KMS-11 (cell line): ENCODE measurements at regions not wholly inside any gene's neighbourhood (a gene's known extent, or its start where the extent isn't known, plus 50 kb on each side); places are given as distances from the start of the nearest gene placed in this dataset.

ENCODE experiments used
- H2AFZ ChIP-seq: fragments of 200-600 bp; sonication (generic); 2 replicates; pipeline ENCODE4 v1.6.1; 2016; ENCODE audit warnings: antibody characterized with exemption, mixed run types, low read depth
- H3K27ac ChIP-seq: fragments of 200-600 bp; sonication (generic); 2 replicates; pipeline ENCODE4 v1.6.1; 2016; ENCODE audit warnings: mild to moderate bottlenecking, mixed run types
- H3K27me3 ChIP-seq: fragments of 200-600 bp; sonication (generic); 2 replicates; pipeline ENCODE4 v1.6.1; 2017; ENCODE audit warnings: mild to moderate bottlenecking, low read depth, mixed run types, moderate library complexity; ENCODE audit not compliant: insufficient read depth
- H3K36me3 ChIP-seq: fragments of 200-600 bp; sonication (generic); 2 replicates; pipeline ENCODE4 v1.6.1; 2017; ENCODE audit warnings: mild to moderate bottlenecking, mixed run types; ENCODE audit not compliant: insufficient read depth
- H3K4me1 ChIP-seq: fragments of 200-600 bp; sonication (generic); 2 replicates; pipeline ENCODE4 v1.6.1; 2016; ENCODE audit warnings: mild to moderate bottlenecking, low read depth, mixed run types; ENCODE audit not compliant: poor library complexity, severe bottlenecking
- H3K4me2 ChIP-seq: fragments of 200-600 bp; sonication (generic); 2 replicates; pipeline ENCODE4 v1.7.0; 2016; ENCODE audit warnings: mild to moderate bottlenecking, mixed run types
- H3K4me3 ChIP-seq: fragments of 200-600 bp; sonication (generic); IDR thresholded peaks from 2 replicates; pipeline ENCODE4 v1.6.1; 2017; ENCODE audit warnings: low read depth, low read length, mixed read lengths; ENCODE audit not compliant: insufficient read depth
- H3K79me2 ChIP-seq: fragments of 200-600 bp; sonication (generic); 2 replicates; pipeline ENCODE4 v1.6.1; 2016; ENCODE audit warnings: low read depth, mixed run types; ENCODE audit not compliant: insufficient read depth
- H3K9ac ChIP-seq: fragments of 200-600 bp; sonication (generic); 2 replicates; pipeline ENCODE4 v1.6.1; 2016; ENCODE audit warnings: mild to moderate bottlenecking, mixed run types
- H4K20me1 ChIP-seq: fragments of 200-600 bp; sonication (generic); 2 replicates; pipeline ENCODE4 v1.6.1; 2016; ENCODE audit warnings: mild to moderate bottlenecking, mixed run types; ENCODE audit not compliant: insufficient read depth
- CTCF ChIP-seq: fragments of 200-600 bp; sonication (generic); conservative IDR thresholded peaks from 2 replicates; pipeline ENCODE4 v1.6.1; 2017; ENCODE audit warnings: low read depth, mild to moderate bottlenecking, antibody characterized with exemption, low read length, moderate library complexity, mixed read lengths

- Histone ChIP-seq H3K4me3 (no peak overlapping the region), H3K36me3 (no peaks in the 10 kb centered on the region), H3K4me1 (no peaks in the 10 kb centered on the region), H4K20me1 (no peaks in the 10 kb centered on the region), H3K27ac (no peak overlapping the region), H3K9ac (no peak overlapping the region), H3K79me2 (no peaks in the 10 kb centered on the region), H3K27me3 (no peaks in the 10 kb centered on the region), H3K4me2 (no peak overlapping the region), H2AFZ (no peak overlapping the region)
- TF ChIP-seq CTCF = no peak
These were observed 440.4 kb downstream of the CCDC85A start for GRCh38 chr2:56624181-56624580.

- Histone ChIP-seq H2AFZ (no peak overlapping the region), H3K4me1 (no peaks in the 10 kb centered on the region), H3K9ac (no peak overlapping the region), H3K36me3 (no peaks in the 10 kb centered on the region), H3K27ac (no peak overlapping the region), H3K27me3 (no peaks in the 10 kb centered on the region), H3K4me3 (no peak overlapping the region), H3K4me2 (no peak overlapping the region), H3K79me2 (no peaks in the 10 kb centered on the region), H4K20me1 (no peaks in the 10 kb centered on the region)
- no peak for TF ChIP-seq CTCF
These were observed 443.1 kb downstream of the CCDC85A start for GRCh38 chr2:56626927-56627326.

DNA sequence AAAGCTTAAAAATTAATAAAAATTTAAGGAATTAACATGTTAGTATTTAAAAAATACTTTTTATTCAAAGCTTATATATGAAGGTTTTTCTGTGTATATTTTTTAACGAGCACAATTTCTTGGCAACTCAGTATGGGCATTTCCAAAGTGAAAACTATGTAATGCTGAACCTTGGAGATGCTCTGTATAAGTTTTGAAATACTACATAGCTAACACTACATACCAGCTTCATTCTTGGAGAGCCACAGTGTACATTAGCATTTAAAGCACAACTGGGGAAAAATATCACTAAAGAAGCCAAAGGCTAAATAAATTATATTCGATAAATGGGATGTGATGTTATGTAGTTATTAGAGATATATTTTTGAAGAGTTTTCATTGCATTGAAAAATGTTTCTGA, 446.5 kb downstream of the CCDC85A start:
- no peak overlapping the region for H3K4me2 ChIP-seq
- no peak for TF ChIP-seq CTCF
- H3K79me2 ChIP-seq = no peaks in the 10 kb centered on the region
- no peak overlapping the region for H3K4me3 ChIP-seq
- H2AFZ ChIP-seq = no peak overlapping the region
- H3K4me1 ChIP-seq = no peaks in the 10 kb centered on the region
- no peak overlapping the region for H3K9ac ChIP-seq
- H3K27me3 ChIP-seq = no peaks in the 10 kb centered on the region
- no peaks in the 10 kb centered on the region for H4K20me1 ChIP-seq
- H3K27ac ChIP-seq = no peak overlapping the region
- H3K36me3 ChIP-seq = no peaks in the 10 kb centered on the region

GRCh38 chr2:56647997-56648396, 464.2 kb downstream of the CCDC85A start:
- Histone ChIP-seq H3K79me2 (no peaks in the 10 kb centered on the region), H3K4me3 (no peak overlapping the region), H2AFZ (no peak overlapping the region), H3K27ac (no peak overlapping the region), H3K36me3 (no peaks in the 10 kb centered on the region), H3K9ac (no peak overlapping the region), H3K4me1 (no peaks in the 10 kb centered on the region), H3K4me2 (no peak overlapping the region), H3K27me3 (peaks cover 4% of the 10 kb centered on the region; the same call in 1 of the 2 replicates), H4K20me1 (no peaks in the 10 kb centered on the region)
- TF ChIP-seq CTCF = no peak
